HCT116 (cell line): ENCODE measurements at regions not wholly inside any gene's neighbourhood (a gene's known extent, or its start where the extent isn't known, plus 50 kb on each side); places are given as distances from the start of the nearest gene placed in this dataset.

Experiments used
- ATAC-seq: fragments of 200-7000 bp; cut with Tn5 transposase; 2 replicates; pipeline ENCODE4 v1.9.1; 2020; ENCODE audit warnings: mild to moderate bottlenecking, moderate library complexity
- BruUV-seq: library from RNA; stranded (reverse); fragments of 400-500 nt; replicated peaks from 2 replicates; lab custom pipeline; 2021; lab: Mats Ljungman, UMichigan
- CTCF ChIA-PET: fragments of 300-600 bp; sonication (Branson Sonifier 250); formaldehyde crosslinking; loops from one replicate; lab custom pipeline; 2021; ENCODE audit warnings: antibody characterized with exemption; lab: Charles Lee
- POLR2A ChIA-PET: fragments of 300-600, 350-600 bp; sonication (Branson Sonifier 250); formaldehyde crosslinking; loops from one replicate; lab custom pipeline; 2021; ENCODE audit warnings: antibody characterized with exemption; lab: Charles Lee
- RAD21 ChIA-PET, 2 experiments: fragments of 300-600 bp; sonication (Branson Sonifier 250); formaldehyde crosslinking; loops; one replicate each; lab custom pipeline; 2023; ENCODE audit warnings: low total read pairs in 2 of 2; ENCODE audit not compliant: uncharacterized antibody in 2 of 2, unreplicated experiment in 2 of 2, low non-redundant PET in 1 of 2; lab: Charles Lee
- DNase-seq: peaks from one replicate; pipeline ENCODE4 v3.0.0-alpha.2; 2010; ENCODE audit warnings: low read depth, low spot score
- H2AFZ ChIP-seq: fragments of 200-600 bp; shearing (Covaris generic), sonication (generic); 2 replicates; pipeline ENCODE4 v1.6.1; 2017; ENCODE audit warnings: low read depth, mixed run types, mixed read lengths, antibody characterized with exemption, low read length; ENCODE audit not compliant: poor library complexity, severe bottlenecking
- H3K27ac ChIP-seq: 2 replicates; pipeline ENCODE4 v1.5.1; 2012; ENCODE audit warnings: low read depth, low read length
- H3K27me3 ChIP-seq: fragments of 200-600 bp; sonication (generic); 2 replicates; pipeline ENCODE4 v1.6.1; 2016; ENCODE audit warnings: mixed run types, low read length, mixed read lengths; ENCODE audit not compliant: insufficient read depth
- H3K36me3 ChIP-seq, 2 experiments: fragments of 200-500 bp in 1 of 2; fragments of 200-600 bp in 1 of 2; sonication (Bioruptor generic) in 1 of 2; sonication (generic) in 1 of 2; 2 replicates each; pipeline versions ENCODE4 v1.5.1 to v1.6.1; 2014 to 2016; ENCODE audit warnings: low read length in 2 of 2, inconsistent platforms in 1 of 2, mixed read lengths in 1 of 2, mixed run types in 1 of 2; ENCODE audit not compliant: insufficient read depth in 2 of 2, control insufficient read depth in 1 of 2
- H3K4me1 ChIP-seq, 2 experiments: fragments of 200-600 bp in 1 of 2; sonication (generic) in 1 of 2; 2 replicates each; pipeline versions ENCODE4 v1.5.1 to v1.6.1; 2012 to 2017; ENCODE audit warnings: low read length in 2 of 2, inconsistent platforms in 1 of 2, mild to moderate bottlenecking in 1 of 2, mixed read lengths in 1 of 2, mixed run types in 1 of 2, moderate library complexity in 1 of 2; ENCODE audit not compliant: insufficient read depth in 2 of 2, control insufficient read depth in 1 of 2
- H3K4me2 ChIP-seq: fragments of 200-600 bp; sonication (generic); 2 replicates; pipeline ENCODE4 v1.6.1; 2017; ENCODE audit warnings: mixed run types, low read length, mixed read lengths
- H3K4me3 ChIP-seq, 2 experiments: fragments of 200-600 bp in 1 of 2; sonication (generic) in 1 of 2; replicated peaks in 1 of 2; 2 replicates each; pipeline ENCODE4 v1.5.1; 2011 to 2016; ENCODE audit warnings: low read length in 2 of 2, control low read depth in 1 of 2, low read depth in 1 of 2, mild to moderate bottlenecking in 1 of 2, mixed read lengths in 1 of 2, mixed run types in 1 of 2
- H3K79me2 ChIP-seq: fragments of 200-600 bp; sonication (generic); 2 replicates; pipeline ENCODE4 v1.6.1; 2017; ENCODE audit warnings: mild to moderate bottlenecking, mixed run types, low read length, moderate library complexity, mixed read lengths; ENCODE audit not compliant: insufficient read depth
- H3K9ac ChIP-seq: fragments of 200-600 bp; sonication (generic); 2 replicates; pipeline ENCODE4 v1.6.1; 2016; ENCODE audit warnings: low read length, mixed read lengths
- H3K9me2 ChIP-seq: fragments of 200-600 bp; sonication (generic), shearing (Covaris generic); 2 replicates; pipeline ENCODE4 v1.6.1; 2017; ENCODE audit warnings: mixed run types, mild to moderate bottlenecking, moderate library complexity; ENCODE audit not compliant: insufficient read depth
- H3K9me3 ChIP-seq, 2 experiments: fragments of 200-500 bp in 1 of 2; fragments of 200-600 bp in 1 of 2; sonication (Bioruptor generic) in 1 of 2; sonication (generic) in 1 of 2; 2 replicates each; pipeline ENCODE4 v1.6.1; 2014 to 2017; ENCODE audit warnings: low read length in 2 of 2, mixed read lengths in 2 of 2, inconsistent platforms in 1 of 2, low read depth in 1 of 2, mild to moderate bottlenecking in 1 of 2, mixed run types in 1 of 2, moderate library complexity in 1 of 2; ENCODE audit not compliant: control insufficient read depth in 1 of 2, insufficient read depth in 1 of 2
- H4K20me1 ChIP-seq: fragments of 200-600 bp; sonication (generic), shearing (Covaris generic); 2 replicates; pipeline ENCODE4 v1.6.1; 2017; ENCODE audit warnings: mixed run types, mild to moderate bottlenecking, moderate library complexity; ENCODE audit not compliant: insufficient read depth
- CBX3 ChIP-seq: IDR thresholded peaks from 2 replicates; pipeline ENCODE4 v1.6.1; 2012; ENCODE audit warnings: low read depth
- CEBPB ChIP-seq: IDR thresholded peaks from 2 replicates; pipeline ENCODE4 v1.6.1; 2012; ENCODE audit warnings: low read depth
- EGR1 ChIP-seq: IDR thresholded peaks from 2 replicates; pipeline ENCODE4 v1.6.1; 2012; ENCODE audit warnings: low read depth
- EZH2 ChIP-seq: fragments of 200-600 bp; sonication (generic); IDR thresholded peaks from 2 replicates; pipeline ENCODE4 v1.6.1; 2017; ENCODE audit warnings: antibody characterized with exemption, mixed run types
- MAX ChIP-seq: IDR thresholded peaks from 2 replicates; pipeline ENCODE4 v1.6.1; 2012
- TCF7L2 ChIP-seq: IDR thresholded peaks from 2 replicates; pipeline ENCODE4 v1.7.0; 2011; ENCODE audit warnings: borderline replicate concordance, inconsistent platforms; ENCODE audit not compliant: insufficient read depth, insufficient read length; ENCODE audit errors: extremely low read depth
- YY1 ChIP-seq: IDR thresholded peaks from 2 replicates; pipeline ENCODE4 v1.6.1; 2011; ENCODE audit warnings: low read length, low read depth, moderate library complexity, mild to moderate bottlenecking; ENCODE audit not compliant: insufficient replicate concordance; ENCODE audit errors: extremely low read depth
- ZNF274 ChIP-seq: fragments of 200-500 bp; sonication (Bioruptor generic); IDR thresholded peaks from 2 replicates; pipeline ENCODE4 v1.6.1; 2014; ENCODE audit warnings: mild to moderate bottlenecking, low read depth, low read length, inconsistent platforms
- intact Hi-C: fragments of 100-400 bp; cut with micrococcal nuclease; formaldehyde crosslinking; loops from 2 replicates; pipeline ENCODE4 v1.10.0; 2022
- TF ChIP-seq, protein P1 (sequence below): IDR thresholded peaks from 2 replicates; pipeline ENCODE4 v1.6.1; 2012; ENCODE audit warnings: low read depth
- TF ChIP-seq, protein P2 (sequence below): IDR thresholded peaks from 2 replicates; pipeline ENCODE4 v1.6.1; 2011; ENCODE audit warnings: mild to moderate bottlenecking, low read length, moderate library complexity; ENCODE audit not compliant: insufficient replicate concordance; ENCODE audit errors: extremely low read depth

DNA sequence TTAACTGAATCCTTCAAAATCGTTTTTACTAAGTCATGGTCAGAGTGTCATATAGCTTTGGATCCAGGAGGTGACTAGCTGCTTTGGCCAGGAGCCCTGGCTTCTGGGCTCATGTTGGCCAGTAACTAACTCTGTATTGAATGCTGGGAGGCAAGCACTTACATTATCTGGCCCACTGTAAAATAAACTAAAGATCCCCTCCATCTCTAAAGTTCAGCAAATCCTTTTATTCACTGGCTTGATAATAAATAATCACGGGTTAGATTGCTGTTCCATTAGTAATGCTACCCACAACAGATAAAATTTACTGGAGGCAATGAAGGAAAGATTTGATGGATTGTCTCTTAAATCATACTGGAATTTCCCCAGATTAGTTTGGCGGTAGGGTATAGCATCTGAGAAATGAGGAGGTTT is 382.2 kb upstream of the TLE4 start:
- Histone ChIP-seq H2AFZ (no peak overlapping the region), H3K27ac (no peak overlapping the region), H3K27me3 (no peaks in the 10 kb centered on the region), H3K9ac (no peak overlapping the region), H3K9me3 (no peaks in the 10 kb centered on the region), H3K4me3 (no peak overlapping the region), H3K4me1 (no peaks in the 10 kb centered on the region), H3K79me2 (no peaks in the 10 kb centered on the region), H3K4me2 (no peak overlapping the region), H3K9me2 (no peaks in the 10 kb centered on the region), H3K36me3 (no peaks in the 10 kb centered on the region), H4K20me1 (no peaks in the 10 kb centered on the region)
- BruUV-seq = no TSS peak
- CTCF ChIA-PET = no interaction called here
- TF ChIP-seq EZH2 = no peak
- no peak for TF ChIP-seq TCF7L2
- no peak for TF ChIP-seq YY1
- no peak for TF ChIP-seq MAX
- TF ChIP-seq, protein P1, sequence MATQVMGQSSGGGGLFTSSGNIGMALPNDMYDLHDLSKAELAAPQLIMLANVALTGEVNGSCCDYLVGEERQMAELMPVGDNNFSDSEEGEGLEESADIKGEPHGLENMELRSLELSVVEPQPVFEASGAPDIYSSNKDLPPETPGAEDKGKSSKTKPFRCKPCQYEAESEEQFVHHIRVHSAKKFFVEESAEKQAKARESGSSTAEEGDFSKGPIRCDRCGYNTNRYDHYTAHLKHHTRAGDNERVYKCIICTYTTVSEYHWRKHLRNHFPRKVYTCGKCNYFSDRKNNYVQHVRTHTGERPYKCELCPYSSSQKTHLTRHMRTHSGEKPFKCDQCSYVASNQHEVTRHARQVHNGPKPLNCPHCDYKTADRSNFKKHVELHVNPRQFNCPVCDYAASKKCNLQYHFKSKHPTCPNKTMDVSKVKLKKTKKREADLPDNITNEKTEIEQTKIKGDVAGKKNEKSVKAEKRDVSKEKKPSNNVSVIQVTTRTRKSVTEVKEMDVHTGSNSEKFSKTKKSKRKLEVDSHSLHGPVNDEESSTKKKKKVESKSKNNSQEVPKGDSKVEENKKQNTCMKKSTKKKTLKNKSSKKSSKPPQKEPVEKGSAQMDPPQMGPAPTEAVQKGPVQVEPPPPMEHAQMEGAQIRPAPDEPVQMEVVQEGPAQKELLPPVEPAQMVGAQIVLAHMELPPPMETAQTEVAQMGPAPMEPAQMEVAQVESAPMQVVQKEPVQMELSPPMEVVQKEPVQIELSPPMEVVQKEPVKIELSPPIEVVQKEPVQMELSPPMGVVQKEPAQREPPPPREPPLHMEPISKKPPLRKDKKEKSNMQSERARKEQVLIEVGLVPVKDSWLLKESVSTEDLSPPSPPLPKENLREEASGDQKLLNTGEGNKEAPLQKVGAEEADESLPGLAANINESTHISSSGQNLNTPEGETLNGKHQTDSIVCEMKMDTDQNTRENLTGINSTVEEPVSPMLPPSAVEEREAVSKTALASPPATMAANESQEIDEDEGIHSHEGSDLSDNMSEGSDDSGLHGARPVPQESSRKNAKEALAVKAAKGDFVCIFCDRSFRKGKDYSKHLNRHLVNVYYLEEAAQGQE = no peak
- TF ChIP-seq CBX3 = no peak
- TF ChIP-seq CEBPB = no peak
- TF ChIP-seq, protein P2, sequence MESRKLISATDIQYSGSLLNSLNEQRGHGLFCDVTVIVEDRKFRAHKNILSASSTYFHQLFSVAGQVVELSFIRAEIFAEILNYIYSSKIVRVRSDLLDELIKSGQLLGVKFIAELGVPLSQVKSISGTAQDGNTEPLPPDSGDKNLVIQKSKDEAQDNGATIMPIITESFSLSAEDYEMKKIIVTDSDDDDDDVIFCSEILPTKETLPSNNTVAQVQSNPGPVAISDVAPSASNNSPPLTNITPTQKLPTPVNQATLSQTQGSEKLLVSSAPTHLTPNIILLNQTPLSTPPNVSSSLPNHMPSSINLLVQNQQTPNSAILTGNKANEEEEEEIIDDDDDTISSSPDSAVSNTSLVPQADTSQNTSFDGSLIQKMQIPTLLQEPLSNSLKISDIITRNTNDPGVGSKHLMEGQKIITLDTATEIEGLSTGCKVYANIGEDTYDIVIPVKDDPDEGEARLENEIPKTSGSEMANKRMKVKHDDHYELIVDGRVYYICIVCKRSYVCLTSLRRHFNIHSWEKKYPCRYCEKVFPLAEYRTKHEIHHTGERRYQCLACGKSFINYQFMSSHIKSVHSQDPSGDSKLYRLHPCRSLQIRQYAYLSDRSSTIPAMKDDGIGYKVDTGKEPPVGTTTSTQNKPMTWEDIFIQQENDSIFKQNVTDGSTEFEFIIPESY = no peak
- TF ChIP-seq EGR1 = no peak
- no peak for TF ChIP-seq ZNF274
- POLR2A ChIA-PET = no interaction called here
- DNase-seq (no peak), ATAC-seq (no peak)
- RAD21 ChIA-PET = no interaction called here
- intact Hi-C loops = no loop called here
